PC-9 (cell line): ENCODE measurements at regions not wholly inside any gene's neighbourhood (a gene's known extent, or its start where the extent isn't known, plus 50 kb on each side); places are given as distances from the start of the nearest gene placed in this dataset.

Experiments used
- EZH2 ChIP-seq: fragments of 200-600 bp; sonication (generic); IDR thresholded peaks from 2 replicates; pipeline ENCODE4 v1.8.0; 2017; ENCODE audit warnings: antibody characterized with exemption, low read depth
- TF ChIP-seq, protein P1 (sequence below): fragments of 200-600 bp; sonication (generic); conservative IDR thresholded peaks from 2 replicates; pipeline ENCODE4 v1.6.1; 2017; ENCODE audit warnings: mixed run types, antibody characterized with exemption, mild to moderate bottlenecking, moderate library complexity

GRCh38 chr15:77738441-77739302 is 106.0 kb upstream of the LINGO1 start:
- TF ChIP-seq, protein P1, sequence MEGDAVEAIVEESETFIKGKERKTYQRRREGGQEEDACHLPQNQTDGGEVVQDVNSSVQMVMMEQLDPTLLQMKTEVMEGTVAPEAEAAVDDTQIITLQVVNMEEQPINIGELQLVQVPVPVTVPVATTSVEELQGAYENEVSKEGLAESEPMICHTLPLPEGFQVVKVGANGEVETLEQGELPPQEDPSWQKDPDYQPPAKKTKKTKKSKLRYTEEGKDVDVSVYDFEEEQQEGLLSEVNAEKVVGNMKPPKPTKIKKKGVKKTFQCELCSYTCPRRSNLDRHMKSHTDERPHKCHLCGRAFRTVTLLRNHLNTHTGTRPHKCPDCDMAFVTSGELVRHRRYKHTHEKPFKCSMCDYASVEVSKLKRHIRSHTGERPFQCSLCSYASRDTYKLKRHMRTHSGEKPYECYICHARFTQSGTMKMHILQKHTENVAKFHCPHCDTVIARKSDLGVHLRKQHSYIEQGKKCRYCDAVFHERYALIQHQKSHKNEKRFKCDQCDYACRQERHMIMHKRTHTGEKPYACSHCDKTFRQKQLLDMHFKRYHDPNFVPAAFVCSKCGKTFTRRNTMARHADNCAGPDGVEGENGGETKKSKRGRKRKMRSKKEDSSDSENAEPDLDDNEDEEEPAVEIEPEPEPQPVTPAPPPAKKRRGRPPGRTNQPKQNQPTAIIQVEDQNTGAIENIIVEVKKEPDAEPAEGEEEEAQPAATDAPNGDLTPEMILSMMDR: no peak
- no peak for TF ChIP-seq EZH2
